Neural progenitor cell (in vitro differentiated cells): ENCODE measurements at regions not wholly inside any gene's neighbourhood (a gene's known extent, or its start where the extent isn't known, plus 50 kb on each side); places are given as distances from the start of the nearest gene placed in this dataset.

ENCODE experiments used
- DNase-seq: peaks from one replicate; pipeline ENCODE4 v3.0.0-alpha.2; 2016; ENCODE audit warnings: low spot score
- H2AFZ ChIP-seq: fragments of 200-600 bp; sonication (generic); replicated peaks from 2 replicates; pipeline ENCODE4 v1.6.1; 2016; ENCODE audit warnings: antibody characterized with exemption
- H3F3A ChIP-seq: fragments of 200-600 bp; sonication (generic); 2 replicates; pipeline ENCODE4 v1.6.1; 2016; ENCODE audit warnings: antibody characterized with exemption, low read depth
- H3K27ac ChIP-seq: fragments of 200-600 bp; sonication (generic); 2 replicates; pipeline ENCODE4 v1.5.1; 2016; ENCODE audit warnings: mild to moderate bottlenecking
- H3K27me3 ChIP-seq: fragments of 200-600 bp; sonication (generic); 2 replicates; pipeline ENCODE4 v1.6.1; 2016; ENCODE audit warnings: mild to moderate bottlenecking, moderate library complexity
- H3K36me3 ChIP-seq: fragments of 200-600 bp; sonication (generic); 2 replicates; pipeline ENCODE4 v1.5.1; 2016
- H3K4me1 ChIP-seq: fragments of 200-600 bp; sonication (generic); 2 replicates; pipeline ENCODE4 v1.6.1; 2016; ENCODE audit warnings: mixed run types
- H3K4me2 ChIP-seq: fragments of 200-600 bp; sonication (generic); 2 replicates; pipeline ENCODE4 v1.6.1; 2016
- H3K4me3 ChIP-seq: fragments of 200-600 bp; sonication (generic); 2 replicates; pipeline ENCODE4 v1.5.1; 2016
- H3K79me2 ChIP-seq: fragments of 200-600 bp; sonication (generic); 2 replicates; pipeline ENCODE4 v1.6.1; 2016; ENCODE audit warnings: low read depth
- H3K9ac ChIP-seq: fragments of 200-600 bp; sonication (generic); 2 replicates; pipeline ENCODE4 v1.6.1; 2016
- H3K9me3 ChIP-seq: fragments of 200-600 bp; sonication (generic); 2 replicates; pipeline ENCODE4 v1.5.1; 2016; ENCODE audit warnings: low read depth
- H4K20me1 ChIP-seq: fragments of 200-600 bp; sonication (generic); 2 replicates; pipeline ENCODE4 v1.6.1; 2016; ENCODE audit warnings: low read depth
- H3K27ac Mint-ChIP-seq: 3 replicates; pipeline ENCODE4 v1.8.0; 2021; ENCODE audit warnings: mixed read lengths
- H3K27me3 Mint-ChIP-seq: 2 replicates; pipeline ENCODE4 v1.8.0; 2022; ENCODE audit warnings: low read depth, mild to moderate bottlenecking, inconsistent platforms, moderate library complexity, mixed read lengths; ENCODE audit not compliant: insufficient read depth
- H3K36me3 Mint-ChIP-seq: 3 replicates; pipeline ENCODE4 v1.8.0; 2021; ENCODE audit warnings: mixed read lengths
- H3K4me1 Mint-ChIP-seq: 3 replicates; pipeline ENCODE4 v1.8.0; 2021; ENCODE audit warnings: mixed read lengths
- H3K4me3 Mint-ChIP-seq: 3 replicates; pipeline ENCODE4 v1.8.0; 2021; ENCODE audit warnings: mild to moderate bottlenecking, moderate library complexity, mixed read lengths
- H3K9me3 Mint-ChIP-seq: 3 replicates; pipeline ENCODE4 v1.8.0; 2020; ENCODE audit warnings: mixed read lengths
- CTCF ChIP-seq: fragments of 200-600 bp; sonication (generic); IDR thresholded peaks from 2 replicates; pipeline ENCODE4 v1.5.1; 2017; ENCODE audit warnings: antibody characterized with exemption, mild to moderate bottlenecking
- EZH2 ChIP-seq: fragments of 200-600 bp; sonication (generic); IDR thresholded peaks from 2 replicates; pipeline ENCODE4 v1.6.1; 2017; ENCODE audit warnings: antibody characterized with exemption, mild to moderate bottlenecking, moderate library complexity
- EZH2phosphoT487 ChIP-seq: fragments of 200-600 bp; sonication (generic); IDR thresholded peaks from 2 replicates; pipeline ENCODE4 v1.6.1; 2017; ENCODE audit warnings: antibody characterized with exemption

- TF ChIP-seq CTCF (no peak), EZH2 (no peak), EZH2phosphoT487 (no peak)
- H3K9ac ChIP-seq = no peak overlapping the region
- Mint-ChIP-seq H3K27me3 (peaks cover 5% of the 10 kb centered on the region), H3K9me3 (no peaks in the 10 kb centered on the region), H3K4me3 (no peak overlapping the region), H3K4me1 (peaks cover 9% of the 10 kb centered on the region), H3K36me3 (no peaks in the 10 kb centered on the region), H3K27ac (no peak overlapping the region)
- no peaks in the 10 kb centered on the region for H4K20me1 ChIP-seq
- DNase-seq = no peak
- H3K9me3 ChIP-seq = no peaks in the 10 kb centered on the region
- H3K27me3 ChIP-seq = no peaks in the 10 kb centered on the region
- no peaks in the 10 kb centered on the region for H3F3A ChIP-seq
- no peaks in the 10 kb centered on the region for H3K36me3 ChIP-seq
- H3K79me2 ChIP-seq = no peaks in the 10 kb centered on the region
- H2AFZ ChIP-seq = peak overlapping the region; percentile 86
- no peak overlapping the region for H3K4me3 ChIP-seq
- H3K27ac ChIP-seq = no peak overlapping the region
- peaks cover 24% of the 10 kb centered on the region for H3K4me1 ChIP-seq
- H3K4me2 ChIP-seq = peak overlapping the region; percentile 1
Observed at GRCh38 chr1:209383907-209384709, 199.4 kb upstream of the CAMK1G start.

- Histone ChIP-seq H3K4me3 (no peak overlapping the region), H3K9ac (no peak overlapping the region), H3K79me2 (no peaks in the 10 kb centered on the region), H3K27ac (no peak overlapping the region), H3K27me3 (no peaks in the 10 kb centered on the region), H4K20me1 (no peaks in the 10 kb centered on the region), H2AFZ (no peak overlapping the region), H3K36me3 (no peaks in the 10 kb centered on the region), H3F3A (no peaks in the 10 kb centered on the region), H3K4me1 (peaks cover 16% of the 10 kb centered on the region), H3K9me3 (no peaks in the 10 kb centered on the region), H3K4me2 (no peak overlapping the region)
- H3K36me3 Mint-ChIP-seq = no peaks in the 10 kb centered on the region
- DNase-seq = no peak
- no peaks in the 10 kb centered on the region for H3K9me3 Mint-ChIP-seq
- no peak overlapping the region for H3K27ac Mint-ChIP-seq
- peaks cover 13% of the 10 kb centered on the region for H3K4me1 Mint-ChIP-seq
- H3K4me3 Mint-ChIP-seq = no peak overlapping the region
- peaks cover 5% of the 10 kb centered on the region for H3K27me3 Mint-ChIP-seq
- TF ChIP-seq EZH2 (no peak), CTCF (no peak), EZH2phosphoT487 (no peak)
Observed at GRCh38 chr1:209384710-209385550, 198.6 kb upstream of the CAMK1G start.

GRCh38 chr1:209386156-209386555 is 197.4 kb upstream of the CAMK1G start:
- Histone ChIP-seq H3K27ac (no peak overlapping the region), H4K20me1 (no peaks in the 10 kb centered on the region), H3K27me3 (no peaks in the 10 kb centered on the region), H3K36me3 (no peaks in the 10 kb centered on the region), H3K9ac (no peak overlapping the region), H3K9me3 (no peaks in the 10 kb centered on the region), H3F3A (no peaks in the 10 kb centered on the region), H3K4me1 (peaks cover 14% of the 10 kb centered on the region), H3K79me2 (no peaks in the 10 kb centered on the region), H2AFZ (no peak overlapping the region), H3K4me3 (no peak overlapping the region), H3K4me2 (no peak overlapping the region)
- peaks cover 5% of the 10 kb centered on the region for H3K27me3 Mint-ChIP-seq
- no peaks in the 10 kb centered on the region for H3K36me3 Mint-ChIP-seq
- peaks cover 13% of the 10 kb centered on the region for H3K4me1 Mint-ChIP-seq
- DNase-seq = no peak
- H3K27ac Mint-ChIP-seq = no peak overlapping the region
- H3K4me3 Mint-ChIP-seq = no peak overlapping the region
- H3K9me3 Mint-ChIP-seq = no peaks in the 10 kb centered on the region
- TF ChIP-seq EZH2 (no peak), EZH2phosphoT487 (no peak), CTCF (no peak)
